ENCODE measurements at regions not wholly inside any gene's neighbourhood (a gene's known extent, or its start where the extent isn't known, plus 50 kb on each side); places are given as distances from the start of the nearest gene placed in this dataset.

- TF ChIP-seq CHD7 (IDR thresholded peaks at IDR 0.05; ENCODE audit: low read depth, low read length) = no peak
Observed at GRCh38 chr17:77281904-77282367, 141.2 kb downstream of the SEC14L1 start (continued).
